Parathyroid adenoma (tissue), 2 donors: ENCODE measurements at regions not wholly inside any gene's neighbourhood (a gene's known extent, or its start where the extent isn't known, plus 50 kb on each side); places are given as distances from the start of the nearest gene placed in this dataset.

Source experiments
- H2AFZ ChIP-seq: fragments of 300-600 bp; sonication (generic); one replicate; pipeline ENCODE4 v1.7.0; 2017; ENCODE audit warnings: antibody characterized with exemption, mild to moderate bottlenecking
- H3K27ac ChIP-seq: fragments of 300-600 bp; sonication (generic); one replicate; pipeline ENCODE4 v1.7.0; 2017
- H3K27me3 ChIP-seq: fragments of 300-600 bp; sonication (generic); one replicate; pipeline ENCODE4 v1.7.0; 2017; ENCODE audit warnings: low read length; ENCODE audit not compliant: control insufficient read depth, insufficient read depth
- H3K36me3 ChIP-seq: fragments of 300-600 bp; sonication (generic); one replicate; pipeline ENCODE4 v1.7.0; 2017; ENCODE audit warnings: low read length; ENCODE audit not compliant: control insufficient read depth, insufficient read depth
- H3K4me1 ChIP-seq: fragments of 300-600 bp; sonication (generic); one replicate; pipeline ENCODE4 v1.7.0; 2017; ENCODE audit warnings: control low read depth
- H3K4me2 ChIP-seq: fragments of 300-600 bp; sonication (generic); one replicate; pipeline ENCODE4 v1.7.0; 2017; ENCODE audit warnings: low read length
- H3K4me3 ChIP-seq: fragments of 300-600 bp; sonication (generic); one replicate; pipeline ENCODE4 v1.7.0; 2017; ENCODE audit warnings: low read depth, low read length
- H3K79me2 ChIP-seq: fragments of 300-600 bp; sonication (generic); one replicate; pipeline ENCODE4 v1.7.0; 2017; ENCODE audit warnings: control low read depth
- H3K9ac ChIP-seq: fragments of 300-600 bp; sonication (generic); one replicate; pipeline ENCODE4 v1.7.0; 2017; ENCODE audit warnings: mild to moderate bottlenecking
- H3K9me3 ChIP-seq: fragments of 300-600 bp; sonication (generic); one replicate; pipeline ENCODE4 v1.7.0; 2017; ENCODE audit warnings: low read length; ENCODE audit not compliant: control insufficient read depth
- TF ChIP-seq, protein P1 (sequence below): fragments of 300-600 bp; sonication (generic); IDR thresholded peaks from one replicate; pipeline ENCODE4 v1.7.0; 2017; ENCODE audit warnings: antibody characterized with exemption, mild to moderate bottlenecking
- donor health status: primary hyperparathyroidism.

DNA sequence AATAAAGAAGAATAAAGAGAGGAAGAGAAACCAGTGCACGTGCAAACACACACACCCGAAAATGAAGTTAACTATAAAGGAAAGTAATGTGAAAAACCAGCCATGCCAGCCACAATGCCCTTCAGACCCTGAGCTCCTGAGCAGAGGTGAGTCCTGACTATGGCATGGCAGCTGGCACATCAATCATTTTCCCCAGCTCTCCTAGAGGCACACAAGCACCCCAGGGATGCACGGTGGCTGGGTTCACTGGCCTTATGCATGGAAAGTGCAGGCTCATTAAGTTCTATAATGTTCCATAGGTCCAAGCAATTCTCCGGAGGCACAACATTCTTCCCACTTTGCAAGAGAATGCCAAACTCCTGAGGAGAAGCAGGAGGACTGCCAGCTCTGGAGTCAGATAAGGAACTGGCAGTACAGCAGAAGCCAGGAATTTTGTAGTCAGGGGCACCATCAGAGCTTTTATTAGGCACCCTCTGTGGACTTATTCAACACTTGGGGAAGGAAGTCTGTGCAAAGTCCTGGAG is 175.0 kb upstream of the PRDM1 start:
- TF ChIP-seq, protein P1, sequence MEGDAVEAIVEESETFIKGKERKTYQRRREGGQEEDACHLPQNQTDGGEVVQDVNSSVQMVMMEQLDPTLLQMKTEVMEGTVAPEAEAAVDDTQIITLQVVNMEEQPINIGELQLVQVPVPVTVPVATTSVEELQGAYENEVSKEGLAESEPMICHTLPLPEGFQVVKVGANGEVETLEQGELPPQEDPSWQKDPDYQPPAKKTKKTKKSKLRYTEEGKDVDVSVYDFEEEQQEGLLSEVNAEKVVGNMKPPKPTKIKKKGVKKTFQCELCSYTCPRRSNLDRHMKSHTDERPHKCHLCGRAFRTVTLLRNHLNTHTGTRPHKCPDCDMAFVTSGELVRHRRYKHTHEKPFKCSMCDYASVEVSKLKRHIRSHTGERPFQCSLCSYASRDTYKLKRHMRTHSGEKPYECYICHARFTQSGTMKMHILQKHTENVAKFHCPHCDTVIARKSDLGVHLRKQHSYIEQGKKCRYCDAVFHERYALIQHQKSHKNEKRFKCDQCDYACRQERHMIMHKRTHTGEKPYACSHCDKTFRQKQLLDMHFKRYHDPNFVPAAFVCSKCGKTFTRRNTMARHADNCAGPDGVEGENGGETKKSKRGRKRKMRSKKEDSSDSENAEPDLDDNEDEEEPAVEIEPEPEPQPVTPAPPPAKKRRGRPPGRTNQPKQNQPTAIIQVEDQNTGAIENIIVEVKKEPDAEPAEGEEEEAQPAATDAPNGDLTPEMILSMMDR, result no peak
- Histone ChIP-seq H3K4me2 (no peak overlapping the region), H3K9me3 (no peaks in the 10 kb centered on the region), H3K79me2 (no peaks in the 10 kb centered on the region), H3K9ac (no peak overlapping the region), H3K27ac (no peak overlapping the region), H3K36me3 (no peaks in the 10 kb centered on the region), H3K27me3 (no peaks in the 10 kb centered on the region), H3K4me1 (no peaks in the 10 kb centered on the region), H2AFZ (no peak overlapping the region), H3K4me3 (no peak overlapping the region)

DNA sequence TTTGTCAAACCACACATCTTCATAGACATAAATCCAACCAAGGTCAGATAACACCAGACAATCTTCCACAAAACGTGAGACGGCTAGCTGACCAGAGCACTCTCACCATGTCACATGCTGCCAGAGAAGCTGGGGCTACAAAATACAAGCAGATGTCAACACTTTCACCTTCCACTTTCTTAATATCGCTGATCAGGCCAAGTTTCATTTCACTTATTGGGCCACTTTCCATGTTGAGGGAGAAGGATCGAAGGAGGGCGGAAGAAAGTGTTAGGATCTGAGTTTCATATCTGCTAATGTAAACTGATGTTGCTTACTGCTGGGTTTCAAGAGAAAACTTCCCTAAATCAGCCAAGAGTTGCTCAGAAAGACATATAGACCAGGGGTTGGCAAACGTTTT is 177.0 kb upstream of the PRDM1 start:
- no peak overlapping the region for H2AFZ ChIP-seq
- no peaks in the 10 kb centered on the region for H3K79me2 ChIP-seq
- H3K27me3 ChIP-seq, result no peaks in the 10 kb centered on the region
- H3K9ac ChIP-seq, result no peak overlapping the region
- no peaks in the 10 kb centered on the region for H3K36me3 ChIP-seq
- H3K27ac ChIP-seq, result no peak overlapping the region
- H3K4me2 ChIP-seq, result no peak overlapping the region
- H3K4me3 ChIP-seq, result no peak overlapping the region
- TF ChIP-seq, protein P1, result no peak
- no peaks in the 10 kb centered on the region for H3K9me3 ChIP-seq
- no peaks in the 10 kb centered on the region for H3K4me1 ChIP-seq

DNA sequence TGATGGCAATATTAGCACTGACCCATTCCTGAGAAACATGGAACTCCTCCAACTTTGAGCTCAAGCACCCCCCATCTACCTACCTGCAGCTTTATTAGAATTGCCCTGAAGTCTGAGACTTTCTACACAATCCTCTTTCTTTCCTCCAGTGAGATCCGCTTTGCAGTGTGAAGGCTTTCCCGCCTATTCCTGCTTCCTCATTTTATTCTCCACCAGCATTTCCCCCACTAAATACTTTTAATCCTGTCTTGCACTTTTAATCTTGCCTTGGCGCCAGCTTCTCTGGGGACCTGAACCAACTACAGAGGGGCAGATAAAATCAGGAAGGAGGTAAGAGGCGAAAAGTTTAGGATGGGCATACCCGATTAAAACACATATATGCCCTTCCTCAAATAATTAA is 178.1 kb upstream of the PRDM1 start:
- H3K36me3 ChIP-seq, result no peaks in the 10 kb centered on the region
- H3K79me2 ChIP-seq, result no peaks in the 10 kb centered on the region
- no peak overlapping the region for H2AFZ ChIP-seq
- no peaks in the 10 kb centered on the region for H3K9me3 ChIP-seq
- no peaks in the 10 kb centered on the region for H3K27me3 ChIP-seq
- H3K9ac ChIP-seq, result no peak overlapping the region
- H3K27ac ChIP-seq, result no peak overlapping the region
- no peak overlapping the region for H3K4me3 ChIP-seq
- TF ChIP-seq, protein P1, result no peak
- H3K4me1 ChIP-seq, result no peaks in the 10 kb centered on the region
- H3K4me2 ChIP-seq, result no peak overlapping the region

GRCh38 chr6:105907301-105907700 is 178.8 kb upstream of the PRDM1 start:
- Histone ChIP-seq H3K4me3 (no peak overlapping the region), H3K4me2 (no peak overlapping the region), H2AFZ (no peak overlapping the region), H3K27me3 (no peaks in the 10 kb centered on the region), H3K9me3 (no peaks in the 10 kb centered on the region), H3K36me3 (no peaks in the 10 kb centered on the region), H3K9ac (no peak overlapping the region), H3K27ac (no peak overlapping the region), H3K4me1 (no peaks in the 10 kb centered on the region), H3K79me2 (no peaks in the 10 kb centered on the region)
- TF ChIP-seq, protein P1, result no peak

DNA sequence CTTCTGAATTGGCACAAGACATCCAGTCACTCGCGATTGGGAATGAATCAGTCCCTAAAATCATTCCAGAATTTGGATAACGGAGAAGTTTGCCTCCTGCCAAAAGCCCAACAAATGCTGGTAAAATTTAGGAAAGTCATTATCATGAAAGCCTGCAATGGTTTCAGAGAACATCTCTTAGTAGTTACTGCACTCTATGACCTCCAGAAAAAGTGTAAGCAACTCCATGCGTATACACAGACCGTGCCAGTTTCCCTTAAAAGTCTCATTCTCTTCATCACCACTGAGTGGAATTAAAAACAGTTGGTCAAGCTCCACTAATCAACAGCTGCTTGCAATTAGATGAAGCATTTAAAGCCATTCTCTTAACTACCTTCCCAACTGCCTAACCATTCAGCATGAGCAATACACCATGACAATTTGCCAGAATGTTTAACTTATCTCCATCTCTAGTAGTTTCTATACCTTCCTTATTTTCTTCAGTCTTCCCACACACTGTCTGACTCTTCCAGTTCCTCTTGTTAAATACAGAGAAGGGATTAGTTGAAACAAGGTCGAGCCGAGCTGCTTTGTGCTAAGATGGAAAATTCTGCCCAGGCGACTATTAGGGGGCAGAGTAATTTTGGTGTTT is 183.6 kb upstream of the PRDM1 start:
- no peak overlapping the region for H3K4me3 ChIP-seq
- no peak overlapping the region for H3K27ac ChIP-seq
- H3K4me2 ChIP-seq, result no peak overlapping the region
- no peaks in the 10 kb centered on the region for H3K4me1 ChIP-seq
- no peaks in the 10 kb centered on the region for H3K36me3 ChIP-seq
- no peaks in the 10 kb centered on the region for H3K9me3 ChIP-seq
- no peak overlapping the region for H2AFZ ChIP-seq
- H3K79me2 ChIP-seq, result no peaks in the 10 kb centered on the region
- TF ChIP-seq, protein P1, result no peak
- no peaks in the 10 kb centered on the region for H3K27me3 ChIP-seq
- H3K9ac ChIP-seq, result no peak overlapping the region
